Fibroblast of skin of abdomen (primary cell): ENCODE measurements at regions not wholly inside any gene's neighbourhood (a gene's known extent, or its start where the extent isn't known, plus 50 kb on each side); places are given as distances from the start of the nearest gene placed in this dataset.

ENCODE experiments used
- DNase-seq: peaks from one replicate; pipeline ENCODE4 v3.0.0-alpha.2; 2013

GRCh38 chr7:22561895-22562593 is 62.1 kb upstream of the STEAP1B start:
- DNase-seq: no peak

- DNase-seq: peak; percentile 99
Observed at GRCh38 chr7:22561321-22561811, 61.4 kb upstream of the STEAP1B start.

- DNase-seq: peak; percentile 81
Observed at GRCh38 chr7:22559829-22560489, 60.0 kb upstream of the STEAP1B start.

GRCh38 chr7:22557167-22557566 is 57.2 kb upstream of the STEAP1B start:
- DNase-seq: no peak

- no peak for DNase-seq
Observed at GRCh38 chr7:22555476-22555875, 55.5 kb upstream of the STEAP1B start.

- DNase-seq: no peak
Observed at GRCh38 chr7:22554184-22554583, 54.2 kb upstream of the STEAP1B start.

- DNase-seq: no peak
Observed at GRCh38 chr7:22551768-22552513, 52.0 kb upstream of the STEAP1B start.

- DNase-seq: no peak
Observed at GRCh38 chr7:22550514-22551030, 50.6 kb upstream of the STEAP1B start.

- DNase-seq: no peak
Observed at GRCh38 chr7:22549667-22550513, 49.9 kb upstream of the STEAP1B start.
